HG02884 (cell line): ENCODE measurements at regions not wholly inside any gene's neighbourhood (a gene's known extent, or its start where the extent isn't known, plus 50 kb on each side); places are given as distances from the start of the nearest gene placed in this dataset.
"Not testable (repeated sequence)": the region's sequence is repeated elsewhere in the genome, so short reads cannot be mapped to it uniquely, and the experiment has no call there.

Source experiments
- ATAC-seq: cut with Tn5 transposase; IDR thresholded peaks from one replicate; pipeline ENCODE4 v1.9.1; 2021; ENCODE audit warnings: mild to moderate bottlenecking, moderate library complexity; ENCODE audit not compliant: unreplicated experiment

DNA sequence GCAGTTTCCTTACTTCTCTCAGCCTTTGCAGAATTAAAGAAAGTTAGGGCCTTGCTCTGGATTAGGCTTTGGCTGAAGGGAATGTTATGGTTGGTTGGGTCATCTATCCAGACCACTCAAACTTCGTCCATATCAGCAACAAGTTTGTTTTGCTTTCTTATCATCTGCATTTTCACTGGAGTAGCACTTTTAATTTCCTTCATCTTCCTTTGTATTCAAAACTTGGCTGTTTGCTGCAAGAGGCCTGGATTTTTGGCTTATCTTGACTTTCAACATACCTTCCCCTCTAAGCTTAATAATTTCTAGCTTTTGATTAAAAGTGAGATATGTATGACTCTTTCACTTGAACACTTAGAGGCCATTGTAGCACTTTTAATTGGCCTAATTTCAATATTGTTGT is 126.7 kb upstream of the CENPE start:
- ATAC-seq: no peak

DNA sequence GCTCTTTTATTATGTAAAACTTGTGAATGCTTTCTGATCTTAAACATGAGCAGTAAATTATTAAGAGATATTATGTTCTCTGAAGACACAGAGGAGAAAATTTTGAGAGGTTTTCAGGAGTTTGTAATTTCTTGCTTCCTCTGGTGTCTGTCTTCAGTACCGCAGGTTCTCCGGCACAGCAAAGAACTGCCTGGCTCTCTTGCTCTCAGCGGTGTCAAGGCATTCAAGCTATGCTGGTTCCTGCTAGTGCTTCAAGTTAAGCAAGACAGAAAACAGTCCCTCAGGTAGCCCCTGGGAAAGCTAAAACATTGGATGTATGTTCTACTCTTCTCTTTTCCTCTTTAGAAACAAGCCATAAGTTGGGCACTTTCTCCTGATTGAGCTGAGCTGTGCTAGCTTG is 120.2 kb upstream of the CENPE start:
- ATAC-seq: no peak

DNA sequence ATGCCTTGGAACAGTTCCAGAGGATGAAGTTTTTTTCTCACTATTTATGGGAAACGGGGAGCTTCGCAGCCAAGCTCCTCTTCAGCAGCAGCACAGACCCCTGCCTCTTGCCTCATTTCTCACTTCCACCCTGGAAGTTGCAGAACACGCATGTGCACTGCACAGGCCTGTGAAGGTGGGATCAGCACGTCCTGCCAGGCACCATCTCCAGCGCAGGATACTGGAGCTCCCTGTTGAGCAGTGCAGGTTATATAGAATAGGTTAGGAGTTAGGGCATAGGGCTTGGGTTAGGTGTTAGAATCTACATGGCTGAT is 110.1 kb upstream of the CENPE start:
- no peak for ATAC-seq

DNA sequence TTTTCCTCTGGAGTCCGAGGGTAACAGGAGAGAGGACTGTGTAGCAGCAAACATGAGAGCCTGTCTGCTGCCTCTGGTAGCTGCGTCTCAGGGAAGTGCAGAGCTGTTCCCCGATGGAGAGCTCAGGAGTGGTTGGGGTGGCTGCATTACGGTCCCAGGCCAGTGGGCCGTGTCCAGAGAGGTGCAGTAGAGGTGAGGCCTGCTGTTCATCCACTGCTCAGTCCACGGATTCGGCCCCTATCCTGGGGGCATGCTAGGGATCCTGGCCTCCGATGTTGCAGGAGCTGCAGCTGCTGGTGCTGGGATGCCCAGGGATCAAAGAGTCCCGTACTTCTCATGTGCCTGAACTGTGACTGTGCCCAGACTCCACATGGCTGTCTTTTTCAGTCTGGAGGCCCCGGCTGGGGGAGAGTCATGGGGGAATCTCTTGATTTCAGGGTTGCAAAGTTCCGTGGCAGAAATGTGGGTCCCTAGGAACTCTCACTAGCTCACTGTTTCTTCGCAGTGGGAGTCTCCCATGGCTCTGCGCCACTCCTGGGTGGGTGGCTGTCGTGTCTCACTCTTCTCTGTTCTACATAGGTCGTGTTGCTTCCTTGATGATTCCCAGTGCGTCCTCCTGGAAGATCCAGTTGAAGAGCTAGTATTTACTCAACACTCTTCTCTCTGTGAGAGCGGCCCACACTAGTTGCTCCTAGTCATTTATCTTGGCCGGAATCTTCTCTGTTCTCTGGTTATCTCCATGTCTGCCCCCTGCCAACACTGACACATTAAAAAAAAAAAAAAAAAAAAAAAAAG is 109.5 kb upstream of the CENPE start:
- no peak for ATAC-seq

DNA sequence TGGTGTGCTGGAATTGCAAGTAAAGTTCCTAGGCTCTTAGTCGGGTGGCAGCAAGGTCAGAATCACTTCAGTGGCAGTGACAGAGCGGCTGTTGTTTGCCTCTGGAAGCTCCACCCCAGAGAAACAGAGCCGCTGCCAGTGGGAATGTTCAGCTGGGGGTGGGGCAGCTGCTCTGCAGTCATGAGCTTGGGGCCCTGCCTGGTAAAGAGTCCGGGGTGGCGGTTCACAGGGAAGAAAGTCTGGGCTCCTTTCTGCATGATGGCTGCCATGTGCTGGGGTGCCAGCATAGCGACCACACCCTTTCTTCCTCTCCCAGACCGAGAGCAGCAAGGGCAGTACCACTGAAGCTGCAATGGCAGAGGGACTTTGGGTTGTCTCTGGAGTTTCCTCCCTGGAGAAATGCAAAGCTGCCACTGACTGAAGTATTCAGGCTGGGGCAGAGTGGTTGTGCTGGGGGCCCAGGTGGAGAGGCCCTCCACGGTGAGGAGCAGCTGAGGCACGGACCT is 108.8 kb upstream of the CENPE start:
- no peak for ATAC-seq

DNA sequence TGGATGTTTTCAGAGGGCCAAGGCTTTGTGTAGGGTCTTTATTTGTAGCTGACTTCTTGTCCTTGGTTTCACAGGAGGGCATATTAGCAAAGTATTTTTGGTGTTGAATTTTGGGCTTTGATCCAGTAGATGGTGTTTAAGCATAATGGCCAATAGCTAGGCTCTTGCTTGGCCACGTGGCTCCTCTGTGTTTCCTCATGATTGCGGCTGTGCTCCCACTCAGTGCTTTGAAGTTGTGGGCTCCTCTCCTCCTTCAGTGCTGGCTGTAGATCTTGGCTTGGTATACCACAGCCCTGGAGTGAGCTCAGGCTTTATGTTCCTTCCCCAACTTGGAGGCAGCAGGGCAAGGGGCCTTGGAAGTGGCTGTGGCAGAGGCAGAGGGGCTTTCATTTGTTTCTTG is 107.2 kb upstream of the CENPE start:
- ATAC-seq: no peak

DNA sequence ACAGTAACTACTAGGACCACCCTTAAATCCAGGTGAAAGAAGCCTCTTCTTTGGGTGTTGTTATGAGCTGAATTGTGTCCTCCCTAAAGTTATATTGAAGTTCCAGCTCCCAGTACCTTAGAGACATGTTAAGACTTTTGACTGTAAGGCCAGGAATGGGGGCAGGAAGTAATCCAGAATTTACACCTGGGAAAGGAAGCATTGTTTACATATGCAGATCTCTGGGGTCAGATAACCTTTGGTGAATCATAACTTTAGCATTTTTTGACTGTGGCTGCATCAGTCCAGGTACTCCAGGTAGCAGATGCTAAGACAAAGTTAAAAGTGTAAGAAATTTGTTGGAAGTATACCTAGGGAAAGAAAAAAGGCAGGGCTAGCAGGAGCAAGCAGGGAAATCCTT is 104.9 kb upstream of the CENPE start:
- no peak for ATAC-seq

DNA sequence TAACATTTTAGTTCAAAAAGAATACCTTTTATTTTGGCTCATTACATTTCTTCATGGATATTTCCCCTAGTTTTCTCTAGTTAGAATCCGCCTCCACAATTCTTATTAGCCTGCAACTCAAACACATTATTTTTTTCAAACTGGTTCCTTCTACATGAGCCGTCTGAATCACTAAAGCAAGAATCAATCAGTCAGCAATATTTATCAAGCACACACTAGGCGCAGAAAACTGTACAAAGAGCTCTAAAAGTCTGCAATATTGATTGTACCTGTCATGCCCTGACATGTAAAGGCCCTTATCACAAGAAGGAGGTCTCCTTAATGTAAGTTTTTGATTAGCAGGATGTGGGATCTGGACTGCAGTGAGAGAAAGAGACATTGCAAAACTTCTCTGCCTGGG is 94.8 kb upstream of the CENPE start:
- no peak for ATAC-seq

DNA sequence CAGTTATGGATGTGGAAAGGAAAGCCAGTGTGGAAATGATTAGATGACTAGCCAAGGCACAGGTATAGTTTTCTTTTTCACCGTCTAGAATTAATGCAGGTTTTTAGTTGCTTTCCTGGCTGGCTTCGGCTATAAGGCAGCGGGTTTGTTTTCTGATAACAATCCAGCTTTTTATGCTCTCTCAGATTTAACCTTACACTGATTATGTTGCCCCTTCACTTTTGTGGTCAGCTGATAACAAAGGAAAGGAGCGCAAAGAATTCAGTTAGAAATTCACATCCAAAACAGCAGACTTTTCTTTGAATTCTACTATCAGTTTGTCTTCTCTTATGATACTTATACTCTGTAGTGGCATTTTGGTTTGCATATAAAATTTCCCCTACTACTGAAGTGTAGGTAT is 94.2 kb upstream of the CENPE start:
- no peak for ATAC-seq

DNA sequence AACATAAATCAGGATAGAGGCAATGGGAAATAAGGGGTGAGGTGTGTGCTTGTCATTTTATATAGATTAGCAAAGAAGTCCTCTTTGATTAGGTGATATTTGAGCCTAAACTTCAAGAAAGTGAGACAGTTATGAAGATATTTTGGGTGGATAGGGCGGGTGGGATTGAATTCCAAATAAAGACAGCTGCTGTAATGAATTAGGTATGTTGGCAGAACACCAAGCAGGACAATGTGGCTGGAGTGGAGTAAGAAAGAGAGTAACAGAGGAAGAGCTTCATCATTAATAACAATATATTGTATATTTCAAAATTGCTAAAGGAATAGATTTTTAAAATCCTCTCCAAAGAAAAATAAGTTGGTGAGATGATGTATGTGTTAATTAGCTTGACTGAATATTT is 91.0 kb upstream of the CENPE start:
- no peak for ATAC-seq

DNA sequence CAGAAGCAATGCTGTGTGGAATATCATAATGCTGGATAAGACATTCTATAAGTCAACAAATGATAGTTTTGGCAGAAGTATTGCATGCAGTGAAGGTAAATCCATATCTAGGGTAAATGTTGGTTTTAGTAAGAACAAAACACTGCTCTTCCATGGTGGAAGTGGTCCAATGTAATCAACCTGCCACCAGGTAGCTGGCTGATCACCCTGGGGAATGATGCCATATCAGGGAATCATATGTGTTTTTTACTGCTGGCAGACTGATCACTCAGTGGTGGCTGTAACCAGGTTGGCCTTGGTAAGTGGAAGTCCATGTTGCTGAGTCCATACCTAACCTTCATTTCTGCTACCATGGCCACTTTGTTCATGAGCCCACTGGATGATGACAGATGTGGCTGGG is 74.0 kb upstream of the CENPE start:
- no peak for ATAC-seq

DNA sequence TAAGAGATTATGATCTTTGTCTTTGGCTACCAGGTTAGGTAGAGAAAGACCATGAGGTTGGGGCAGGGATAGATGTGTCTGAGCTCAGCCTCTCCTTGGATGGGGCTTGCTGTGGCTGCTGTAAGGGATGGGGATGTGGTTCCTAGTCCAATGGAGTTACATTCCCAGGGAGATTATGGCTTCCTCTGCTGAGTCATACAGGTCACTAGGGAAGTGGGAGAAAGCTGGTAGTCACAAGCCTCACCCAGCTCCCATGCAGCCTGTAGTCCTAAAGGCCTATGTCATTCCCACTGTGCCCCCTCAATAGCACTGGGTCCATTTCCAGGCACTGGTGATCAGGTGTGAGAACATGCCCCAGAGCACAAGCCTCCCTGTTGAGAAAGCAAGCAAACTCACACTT is 70.6 kb upstream of the CENPE start:
- ATAC-seq: no peak

DNA sequence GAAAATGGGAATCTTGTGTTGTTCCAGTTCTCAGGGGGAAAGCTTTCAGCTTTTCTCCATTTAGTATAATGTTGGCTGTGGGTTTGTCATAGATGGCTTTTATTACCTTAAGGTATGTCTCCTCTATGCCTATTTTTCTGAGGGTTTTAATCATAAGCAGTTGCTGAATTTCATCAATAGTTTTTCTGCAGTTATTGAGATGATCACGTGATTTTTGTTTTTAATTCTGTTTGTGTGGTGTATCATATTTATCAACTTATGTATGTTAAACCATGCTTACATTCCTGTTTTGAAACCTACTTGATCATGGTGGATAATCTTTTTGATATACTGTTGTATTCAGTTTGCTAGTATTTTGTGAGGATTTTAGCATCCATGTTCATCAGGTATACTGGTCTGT is 66.8 kb upstream of the CENPE start:
- no peak for ATAC-seq

DNA sequence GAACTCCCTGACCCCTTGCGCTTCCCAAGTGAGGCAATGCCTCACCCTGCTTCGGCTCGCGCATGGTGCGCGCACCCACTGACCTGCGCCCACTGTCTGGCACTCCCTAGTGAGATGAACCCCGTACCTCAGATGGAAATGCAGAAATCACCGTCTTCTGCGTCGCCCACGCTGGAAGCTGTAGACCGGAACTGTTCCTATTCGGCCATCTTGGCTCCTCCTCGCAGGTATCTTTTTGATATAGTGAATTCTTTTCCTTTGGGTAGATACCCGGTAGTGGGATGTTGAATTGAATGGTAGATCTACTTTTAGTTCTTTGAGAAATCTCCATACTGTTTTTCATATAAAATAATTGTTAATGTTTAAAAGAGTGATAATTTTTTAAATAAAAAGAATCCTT is 57.9 kb upstream of the CENPE start:
- ATAC-seq: not testable (repeated sequence)
